ENCODE measurements at regions not wholly inside any gene's neighbourhood (a gene's known extent, or its start where the extent isn't known, plus 50 kb on each side); places are given as distances from the start of the nearest gene placed in this dataset.
"Not testable (repeated sequence)": the region's sequence is repeated elsewhere in the genome, so short reads cannot be mapped to it uniquely, and the experiment has no call there.

GRCh38 chr1:185463011-185463410 lies 146.0 kb upstream of the IVNS1ABP start:
- no peaks in the 10 kb centered on the region for H4K20me1 ChIP-seq (ENCODE audit: insufficient read depth, low read length)
- WGBS (ENCODE audit: low lambda C conversion rate), result 4% methylated on average over 4 of the region's 4 CpGs

GRCh38 chr1:185460723-185461122 lies 143.7 kb upstream of the IVNS1ABP start:
- H3K79me2 ChIP-seq (ENCODE audit: insufficient read depth, low read length); CTCF ChIA-PET (ENCODE audit: low intra/inter-chr PET ratio, low total read pairs); H3K27me3 ChIP-seq (ENCODE audit: control insufficient read depth in 1 of 2, insufficient read depth in 2 of 2, low read length in 2 of 2); H4K20me1 ChIP-seq (ENCODE audit: insufficient read depth, low read length); H3K9ac ChIP-seq (ENCODE audit: insufficient read depth, low read depth, low read length); H3K9me3 ChIP-seq (ENCODE audit: low read length); H3K4me3 ChIP-seq (replicated peaks in 1 of 3; ENCODE audit: insufficient read depth in 1 of 3, low read depth in 2 of 3, low read length in 3 of 3); POLR2A ChIA-PET; ATAC-seq; BruUV-seq (replicated peaks); H3K4me1 ChIP-seq (ENCODE audit: insufficient read depth, low read length); H3K36me3 ChIP-seq (replicated peaks in 1 of 2; ENCODE audit: control insufficient read depth in 1 of 2, insufficient read depth in 2 of 2, low read length in 2 of 2); H2AFZ ChIP-seq (ENCODE audit: low read length); FAIRE-seq; H3K27ac ChIP-seq (ENCODE audit: extremely low read length, insufficient read depth, low read length); H3K4me2 ChIP-seq (ENCODE audit: low read depth, low read length); in situ Hi-C loops (cut with HindIII; ENCODE audit: extremely low pct_ligation_motif_present, low pct_unique_long_range_greater_than_20kb); intact Hi-C loops (cut with micrococcal nuclease; ENCODE audit: unreplicated experiment); DNase-seq (ENCODE audit: low spot score): not testable (repeated sequence)
- WGBS (ENCODE audit: low lambda C conversion rate), result 81% methylated on average over 4 of the region's 4 CpGs

More at GRCh38 chr1:185463011-185463410, 146.0 kb upstream of the IVNS1ABP start:
- Histone ChIP-seq H3K4me2 (ENCODE audit: low read depth, low read length) (no peak overlapping the region), H3K4me1 (ENCODE audit: insufficient read depth, low read length) (no peaks in the 10 kb centered on the region), H3K9ac (ENCODE audit: insufficient read depth, low read depth, low read length) (no peak overlapping the region), H3K36me3 (replicated peaks in 1 of 2; ENCODE audit: control insufficient read depth in 1 of 2, insufficient read depth in 2 of 2, low read length in 2 of 2) (no peaks in the 10 kb centered on the region), H2AFZ (ENCODE audit: low read length) (no peak overlapping the region), H3K79me2 (ENCODE audit: insufficient read depth, low read length) (no peaks in the 10 kb centered on the region), H3K27ac (ENCODE audit: extremely low read length, insufficient read depth, low read length) (no peak overlapping the region), H3K4me3 (replicated peaks in 1 of 3; ENCODE audit: insufficient read depth in 1 of 3, low read depth in 2 of 3, low read length in 3 of 3) (no peak overlapping the region), H3K27me3 (ENCODE audit: control insufficient read depth in 1 of 2, insufficient read depth in 2 of 2, low read length in 2 of 2) (no peaks in the 10 kb centered on the region), H3K9me3 (ENCODE audit: low read length) (no peaks in the 10 kb centered on the region)
- intact Hi-C loops (cut with micrococcal nuclease; ENCODE audit: unreplicated experiment), result no loop called here
- POLR2A ChIA-PET, result no interaction called here
- DNase-seq (ENCODE audit: low spot score) (no peak), ATAC-seq (no peak), FAIRE-seq (no peak)
- BruUV-seq (replicated peaks), result no TSS peak
- in situ Hi-C loops (cut with HindIII; ENCODE audit: extremely low pct_ligation_motif_present, low pct_unique_long_range_greater_than_20kb), result no loop called here
- CTCF ChIA-PET (ENCODE audit: low intra/inter-chr PET ratio, low total read pairs), result no interaction called here
- TF ChIP-seq ZNF207 (IDR thresholded peaks at IDR 0.05; ENCODE audit: borderline replicate concordance), result no peak
- TF ChIP-seq ZNF136 (CRISPR knock-in tag; IDR thresholded peaks at IDR 0.05; ENCODE audit: low read depth), result no peak
- TF ChIP-seq ISX (CRISPR knock-in tag; conservative IDR thresholded peaks at IDR 0.05), result no peak
- TF ChIP-seq JUN (CRISPR knock-in tag; IDR thresholded peaks at IDR 0.05), result no peak
- TF ChIP-seq ZNF574 (CRISPR knock-in tag; IDR thresholded peaks at IDR 0.05), result no peak
- no peak for TF ChIP-seq SCMH1 (CRISPR knock-in tag; IDR thresholded peaks at IDR 0.05; ENCODE audit: borderline replicate concordance)
- TF ChIP-seq HES4 (CRISPR knock-in tag; IDR thresholded peaks at IDR 0.05; ENCODE audit: borderline replicate concordance), result no peak
- no peak for TF ChIP-seq ZNF652 (CRISPR knock-in tag; IDR thresholded peaks at IDR 0.05; ENCODE audit: borderline replicate concordance, low read depth)
- no peak for TF ChIP-seq ZNF572 (CRISPR knock-in tag; IDR thresholded peaks at IDR 0.05)
- TF ChIP-seq ZNF280B (CRISPR knock-in tag; IDR thresholded peaks at IDR 0.05; ENCODE audit: borderline replicate concordance), result no peak
- TF ChIP-seq FLYWCH1 (CRISPR knock-in tag; IDR thresholded peaks at IDR 0.05), result no peak
- TF ChIP-seq ZSCAN9 (CRISPR knock-in tag; IDR thresholded peaks at IDR 0.05; ENCODE audit: borderline replicate concordance), result no peak
- no peak for TF ChIP-seq NCOA5 (CRISPR knock-in tag; IDR thresholded peaks at IDR 0.05)
- no peak for TF ChIP-seq DBP (CRISPR knock-in tag; IDR thresholded peaks at IDR 0.05; ENCODE audit: not compliant biosample characterization)
- no peak for TF ChIP-seq ZFP37 (CRISPR knock-in tag; IDR thresholded peaks at IDR 0.05; ENCODE audit: borderline replicate concordance)
